DMS 273 treated with DMSO at 0.1 percent for 48 hours (cell line): ENCODE measurements at regions not wholly inside any gene's neighbourhood (a gene's known extent, or its start where the extent isn't known, plus 50 kb on each side); places are given as distances from the start of the nearest gene placed in this dataset.
A peak's percentile ranks its signal among the peaks of the same experiment; 100 is the strongest.

Source experiments
- DNase-seq: peaks from one replicate; lab custom pipeline; 2025; lab: John Stamatoyannopoulos, UW

DNA sequence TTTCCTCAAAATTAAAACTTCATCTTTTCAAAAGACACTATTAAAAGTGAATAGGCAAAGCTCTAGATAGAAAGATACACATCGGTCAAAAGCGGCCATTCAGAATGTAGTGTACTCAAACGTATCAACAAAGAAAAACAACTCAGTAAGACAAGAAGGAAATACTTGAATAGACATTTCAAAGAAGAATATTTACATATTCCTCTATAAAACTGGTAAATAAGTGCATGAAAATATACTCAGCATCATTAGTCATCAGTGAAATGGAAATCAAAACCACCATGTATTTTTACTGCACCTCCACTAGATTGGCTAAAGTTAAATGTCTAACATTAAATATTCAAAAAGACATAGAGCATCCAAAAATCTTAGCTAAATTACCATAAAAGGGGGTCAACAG, 551.1 kb upstream of the SORCS1 start:
- DNase-seq: no peak

DNA sequence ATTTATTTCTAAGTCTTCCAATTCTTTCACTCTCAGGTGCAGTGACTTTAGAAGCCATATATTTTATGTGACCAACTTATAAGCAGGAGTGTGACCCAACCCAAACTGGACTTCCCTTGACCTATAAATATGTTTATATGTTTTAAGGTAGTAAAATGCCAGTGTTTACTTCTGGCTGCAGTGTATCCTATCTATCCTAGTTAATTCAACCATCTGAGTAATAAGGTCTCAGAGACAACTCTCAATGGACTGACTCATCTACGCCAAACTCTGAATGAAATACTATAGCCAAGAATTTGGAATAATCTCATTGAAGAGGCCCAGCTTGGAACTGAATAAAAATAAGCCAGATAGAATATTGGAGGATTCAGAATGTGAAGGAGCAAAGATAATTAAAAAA, 544.5 kb upstream of the SORCS1 start:
- DNase-seq: no peak

DNA sequence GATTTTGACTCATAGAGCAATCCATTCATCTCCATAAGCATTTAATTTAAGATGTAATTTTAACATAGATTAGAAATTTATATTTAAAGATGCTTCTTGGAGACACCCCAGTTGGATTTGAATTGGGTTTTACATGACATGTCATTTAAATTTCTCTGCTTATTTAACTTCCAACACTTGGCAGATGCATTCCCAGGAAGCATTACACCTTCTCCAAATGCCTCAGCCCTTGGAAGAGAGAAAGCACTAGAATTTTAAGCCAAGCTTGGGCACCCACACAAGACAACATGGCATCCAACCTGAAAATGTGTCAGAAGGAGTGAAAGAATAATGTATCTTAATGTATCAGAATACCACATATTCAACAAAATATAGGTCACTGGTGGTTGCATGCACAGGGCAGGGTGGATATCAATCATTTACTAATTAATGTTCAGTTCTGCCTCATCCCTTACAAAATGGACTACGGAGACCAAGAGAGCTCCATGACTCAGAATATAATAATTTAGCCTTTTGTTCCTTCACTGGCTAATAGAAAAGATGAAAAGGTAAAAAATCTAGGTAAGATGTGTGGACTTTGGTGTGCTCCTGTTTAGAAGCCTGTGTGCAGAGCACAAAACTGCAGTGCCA, 541.7 kb upstream of the SORCS1 start:
- DNase-seq: no peak

DNA sequence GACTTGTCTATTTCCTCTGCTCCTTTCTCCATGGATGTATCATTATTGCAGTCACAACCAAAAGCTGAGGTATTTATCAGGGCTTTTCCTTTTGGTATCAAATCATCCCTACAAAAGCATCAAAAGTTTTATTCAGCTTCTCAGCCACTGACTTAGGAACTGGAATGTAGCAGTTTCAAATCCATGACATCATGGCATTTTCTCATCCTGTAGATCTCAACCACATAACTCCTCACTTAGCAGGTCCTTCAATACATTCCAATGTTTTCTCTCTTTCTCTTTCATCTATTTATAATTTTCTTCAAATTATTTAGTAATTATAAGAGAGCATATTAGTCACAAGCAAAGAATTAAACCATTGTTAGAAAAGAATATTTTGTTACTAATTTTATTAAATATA, 537.4 kb upstream of the SORCS1 start:
- DNase-seq: no peak

DNA sequence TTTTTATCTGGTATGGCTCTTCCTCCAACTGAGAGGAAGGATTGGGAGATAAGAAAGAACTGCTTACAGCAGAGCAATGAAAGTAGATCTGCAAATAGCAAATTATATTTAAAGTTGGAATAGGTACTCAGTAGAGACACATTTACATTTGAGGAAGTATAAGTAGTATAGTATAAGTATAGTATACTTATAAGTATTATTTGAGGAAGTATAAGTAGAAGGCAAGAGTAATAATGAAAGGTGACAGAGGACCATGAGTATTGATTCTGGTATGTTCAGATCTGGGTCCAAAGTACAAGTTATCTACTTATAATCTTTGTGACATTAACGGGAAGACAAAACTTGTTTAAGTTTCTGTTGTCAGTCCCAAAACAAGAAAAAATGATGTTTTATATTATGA, 527.6 kb upstream of the SORCS1 start:
- DNase-seq: no peak

DNA sequence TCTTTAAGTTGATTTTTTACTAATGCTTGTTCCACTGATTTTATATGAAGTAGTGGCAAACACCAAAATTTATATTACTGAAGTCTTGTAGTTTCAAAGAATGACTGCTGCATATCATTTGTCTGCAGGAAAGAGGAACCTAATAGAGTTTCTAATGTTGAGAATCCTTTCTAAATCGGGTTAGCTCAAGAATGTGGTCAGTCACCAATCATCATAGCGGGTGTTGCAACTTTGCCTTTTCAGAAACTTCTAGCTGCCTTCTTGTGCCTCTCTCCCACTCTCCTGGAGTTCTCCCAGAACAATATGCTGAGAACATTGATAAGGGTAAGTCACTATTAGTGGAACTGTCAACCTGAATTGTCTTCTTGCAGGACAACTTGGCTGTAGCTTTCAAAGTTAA, 524.8 kb upstream of the SORCS1 start:
- DNase-seq: no peak

DNA sequence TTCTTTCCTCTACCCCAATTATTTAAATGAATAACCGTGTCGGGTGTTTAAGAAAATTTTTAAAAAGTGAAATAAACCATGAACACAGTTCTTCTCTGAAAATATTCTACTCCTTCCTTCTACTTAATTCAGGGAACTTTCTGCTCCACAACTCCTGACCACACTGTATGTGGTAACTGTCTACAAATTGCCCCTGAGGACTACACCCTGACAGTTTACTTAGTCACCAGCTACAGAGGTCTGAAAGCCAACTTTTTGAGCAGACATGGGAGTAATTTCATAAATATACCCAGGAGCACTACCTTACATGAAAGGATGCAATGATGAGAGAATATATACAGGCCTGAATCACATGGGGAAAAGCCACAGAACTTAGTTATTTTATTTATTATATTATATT, 523.2 kb upstream of the SORCS1 start:
- no peak for DNase-seq

DNA sequence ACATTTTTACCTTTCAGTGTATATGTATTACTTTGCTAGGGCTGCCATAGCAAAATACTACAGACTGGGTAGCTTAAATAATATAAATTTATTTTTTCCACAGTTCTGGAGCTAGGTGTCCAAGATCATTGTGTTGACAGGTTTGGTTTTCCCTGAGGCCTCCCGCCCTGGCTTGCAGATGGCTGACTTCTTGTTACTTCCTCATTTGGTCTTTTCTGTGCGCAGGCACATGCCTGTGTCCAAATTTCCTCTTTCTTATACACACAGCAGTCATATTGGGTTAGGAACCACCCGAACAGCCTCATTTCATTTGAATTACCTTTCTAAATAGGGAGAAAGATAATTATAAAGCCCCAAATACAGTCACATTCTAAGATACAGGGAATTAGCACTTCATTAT, 521.6 kb upstream of the SORCS1 start:
- DNase-seq: no peak

DNA sequence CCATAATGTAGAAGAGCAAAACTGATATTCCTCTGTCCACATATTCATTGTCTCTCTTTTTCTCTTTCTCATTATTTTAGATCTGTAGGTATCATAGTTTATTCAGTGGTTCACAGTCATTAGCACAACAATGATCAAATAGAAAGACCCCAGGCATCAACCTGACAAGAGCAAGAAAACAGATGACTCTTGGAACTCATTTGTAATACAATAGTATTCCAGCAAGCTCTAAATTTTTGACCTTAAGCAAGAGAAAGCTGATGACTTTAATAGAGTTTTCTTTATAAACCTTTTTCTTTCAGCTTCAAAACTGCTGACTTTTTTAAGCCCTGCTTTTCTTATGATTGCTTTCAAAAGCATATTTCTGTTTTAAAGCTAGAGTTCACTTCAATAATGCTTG, 507.5 kb upstream of the SORCS1 start:
- no peak for DNase-seq

DNA sequence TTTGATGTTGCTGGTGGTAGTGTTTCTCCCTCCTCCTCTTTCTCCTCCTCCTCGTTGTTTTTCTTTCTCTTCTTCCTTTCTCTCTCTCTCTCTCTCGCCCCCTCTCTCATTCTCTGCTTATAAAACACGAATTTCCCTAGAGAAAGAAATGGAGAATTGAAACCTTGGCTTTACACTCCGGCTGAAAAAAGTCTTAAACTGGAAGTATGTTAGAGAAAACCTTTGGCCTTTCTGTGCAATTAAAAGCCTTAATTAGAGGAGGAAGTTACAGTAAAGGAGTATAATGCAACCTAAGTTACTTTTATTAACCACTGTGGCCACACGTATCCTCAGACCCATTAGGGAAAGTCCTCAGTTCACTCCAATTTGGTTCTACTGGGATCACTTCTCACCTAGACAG, 501.7 kb upstream of the SORCS1 start:
- no peak for DNase-seq

DNA sequence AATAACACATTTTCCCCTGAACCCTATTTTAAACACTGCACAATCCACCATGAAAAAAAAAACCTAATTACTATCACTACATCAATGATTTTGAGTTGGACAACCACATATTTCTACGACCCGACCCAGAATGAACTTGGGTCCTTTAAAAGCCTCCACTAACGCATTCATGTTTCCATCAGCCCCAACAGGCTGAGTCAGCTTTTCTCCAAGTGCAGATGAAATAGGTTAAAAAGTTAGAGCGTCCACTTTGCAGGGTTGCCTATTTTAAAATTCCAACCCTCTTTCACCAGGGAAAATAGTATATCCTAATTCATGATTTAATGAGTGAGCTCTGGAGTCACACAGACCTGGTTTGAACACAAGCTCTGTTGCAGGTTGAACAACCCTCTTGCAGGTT, 501.0 kb upstream of the SORCS1 start:
- no peak for DNase-seq

DNA sequence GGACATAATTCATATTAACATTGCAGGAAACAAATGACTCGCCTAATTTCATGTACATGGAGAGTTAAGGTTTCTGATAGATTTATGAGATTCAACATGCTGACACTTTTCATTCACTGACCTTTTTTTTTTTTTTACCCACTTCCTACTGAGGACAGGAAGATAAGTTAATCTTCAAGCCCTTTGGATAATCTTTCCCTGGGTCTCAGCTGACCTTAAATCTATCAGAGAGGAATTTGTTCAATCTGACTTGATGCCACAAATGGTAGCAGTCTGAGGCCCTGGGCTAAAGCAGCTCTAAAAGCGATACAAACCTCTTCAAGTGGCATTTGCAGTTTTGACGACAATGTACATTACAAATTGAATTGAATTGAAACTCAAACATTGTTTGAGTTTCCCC, 493.3 kb upstream of the SORCS1 start:
- no peak for DNase-seq

DNA sequence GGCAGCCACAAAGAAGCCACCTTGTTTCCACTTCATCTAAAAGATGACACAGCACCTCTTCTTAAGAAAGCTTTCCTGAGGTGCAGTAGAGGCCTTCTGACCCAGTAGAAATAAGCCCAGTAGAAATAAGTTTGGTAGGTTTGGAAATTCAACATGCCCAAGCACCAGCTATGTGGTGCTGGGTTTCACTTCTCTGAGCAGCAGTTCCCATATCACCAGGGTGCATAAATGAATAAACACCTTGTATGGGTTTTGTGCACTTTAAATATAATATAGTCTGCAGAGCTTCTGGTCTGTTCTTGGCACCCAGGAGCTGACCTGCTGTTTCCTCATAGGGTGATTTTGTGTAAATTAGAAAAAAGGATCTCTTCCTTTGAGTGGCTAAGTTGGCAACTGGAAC, 492.4 kb upstream of the SORCS1 start:
- no peak for DNase-seq

DNA sequence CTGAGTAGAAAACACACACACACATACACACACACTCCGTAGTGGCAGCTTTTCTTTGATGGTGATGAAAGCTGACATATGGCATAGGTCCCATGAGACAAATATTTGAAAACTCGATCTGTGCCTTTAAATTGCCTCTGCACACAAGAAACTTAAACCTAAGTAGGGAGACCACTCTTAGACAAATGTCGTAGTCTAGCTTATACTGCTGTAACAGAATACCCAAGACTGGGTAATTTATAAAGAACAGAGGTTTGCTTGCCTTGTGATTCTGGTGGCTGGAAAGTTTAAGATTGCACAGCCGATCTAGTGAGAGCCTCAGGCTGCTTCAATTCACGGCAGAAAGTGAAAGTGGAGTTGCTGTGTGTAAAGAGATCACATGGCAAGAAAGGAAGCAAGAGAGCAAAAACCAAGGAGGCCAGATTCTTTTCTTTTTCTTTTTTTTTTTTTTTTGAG, 489.4 kb upstream of the SORCS1 start:
- DNase-seq: peak; percentile 91

DNA sequence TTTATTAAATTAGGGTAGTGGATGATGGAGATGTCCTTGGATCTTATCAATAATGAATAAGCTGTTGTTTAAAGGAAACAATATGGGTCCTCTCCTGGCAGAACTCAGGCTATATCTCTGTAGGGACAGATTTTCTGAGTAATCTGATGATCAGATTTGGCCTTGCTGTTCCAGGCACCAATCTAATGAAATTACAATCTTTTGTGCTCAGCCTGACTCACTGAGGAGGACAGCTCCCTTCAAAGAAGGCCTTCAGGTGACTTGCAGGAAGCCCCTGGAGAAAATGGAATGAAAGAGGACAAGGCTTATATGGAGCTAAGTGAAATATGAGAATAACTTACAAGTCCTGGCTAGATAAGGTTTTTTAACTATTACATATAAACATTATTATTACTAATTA, 486.4 kb upstream of the SORCS1 start:
- DNase-seq: no peak

DNA sequence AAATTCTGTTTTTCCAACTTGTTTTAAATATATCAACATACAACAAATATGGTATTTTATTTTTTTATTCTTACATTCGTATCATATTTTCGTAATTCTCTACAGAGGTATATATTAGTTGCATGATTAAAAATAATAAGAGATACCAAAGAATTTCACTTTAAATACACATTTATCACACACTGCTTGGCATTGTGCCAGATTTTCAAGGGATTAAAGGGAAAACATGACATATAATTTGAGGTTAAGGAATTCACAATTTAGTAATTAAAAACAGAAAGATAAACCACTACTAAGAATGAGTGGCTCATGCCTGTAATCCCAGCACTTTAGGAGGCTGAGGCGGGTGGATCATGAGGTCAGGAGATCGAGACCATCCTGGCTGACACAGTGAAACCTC, 484.7 kb upstream of the SORCS1 start:
- DNase-seq: no peak

DNA sequence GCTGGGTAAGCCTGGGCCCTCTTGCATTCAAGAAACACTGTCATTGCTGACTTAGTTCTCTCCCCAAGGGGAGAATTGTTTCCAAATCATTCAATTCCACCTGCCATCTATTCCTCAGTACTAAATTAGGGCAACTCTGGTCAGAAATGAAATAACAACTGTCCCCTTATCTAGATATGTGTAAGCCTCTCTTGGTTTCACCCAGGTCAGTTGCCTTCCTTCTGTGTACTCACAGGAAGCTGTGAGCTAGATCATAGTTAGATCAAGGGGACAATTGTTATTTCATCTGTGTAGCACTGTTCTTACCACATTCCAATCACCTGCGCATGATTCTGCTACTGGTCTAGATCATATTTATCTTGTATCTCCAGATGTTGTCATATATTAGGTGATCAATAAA, 483.0 kb upstream of the SORCS1 start:
- DNase-seq: no peak

DNA sequence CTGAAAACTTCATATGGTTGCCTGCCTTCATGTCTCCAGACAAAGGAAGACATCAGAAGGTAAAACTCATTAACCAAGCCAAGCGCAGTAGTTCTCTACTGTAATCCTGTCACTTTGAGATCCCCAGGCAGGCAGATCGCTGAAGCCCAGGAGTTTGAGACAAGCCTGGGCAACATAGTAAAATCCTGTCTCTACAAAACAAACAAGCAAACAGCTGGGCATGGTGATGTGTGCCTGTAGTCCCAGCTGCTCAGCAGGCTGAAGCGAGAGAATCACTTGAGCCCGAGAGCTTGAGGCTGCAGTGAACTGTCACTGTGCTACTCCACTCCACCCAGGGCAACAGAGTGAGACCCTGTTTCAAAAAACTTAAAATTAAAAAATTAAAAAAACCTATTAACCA, 467.4 kb upstream of the SORCS1 start:
- no peak for DNase-seq

DNA sequence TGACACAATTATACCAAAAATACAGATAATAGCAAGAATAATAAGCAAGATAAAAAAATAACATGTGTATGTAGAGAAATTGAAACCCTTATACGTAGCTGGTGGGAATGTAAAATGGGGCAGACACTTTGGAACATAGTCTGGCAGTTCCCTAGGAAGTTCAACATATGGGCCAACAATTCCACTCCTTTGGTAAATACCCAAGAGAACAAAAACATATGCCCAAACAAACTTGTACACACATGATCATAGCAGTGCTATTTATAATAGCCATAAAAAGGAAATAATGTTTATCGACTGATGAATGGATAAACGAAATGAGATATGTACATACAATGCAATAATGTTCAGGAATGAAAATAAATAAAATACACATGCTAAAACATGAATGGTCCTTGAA, 462.4 kb upstream of the SORCS1 start:
- DNase-seq: no peak

DNA sequence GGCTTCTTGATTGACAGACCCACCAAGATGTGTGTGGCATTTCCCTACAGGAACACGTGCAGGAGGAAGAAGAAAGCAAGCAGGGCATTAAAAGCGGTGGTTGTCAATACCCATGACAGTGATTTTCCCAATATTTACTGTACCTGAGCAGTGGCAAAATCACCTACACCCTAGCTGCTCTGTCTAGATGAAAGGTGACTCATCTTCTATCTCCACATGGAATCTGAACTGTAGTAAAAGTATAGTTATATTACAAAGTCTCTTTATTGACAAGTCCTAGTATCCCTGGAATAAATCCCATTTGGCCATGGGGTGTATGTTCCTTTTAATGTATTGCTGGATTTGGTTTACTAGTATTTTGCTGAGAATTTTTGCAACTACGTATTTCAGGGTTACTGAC, 458.8 kb upstream of the SORCS1 start:
- no peak for DNase-seq

DNA sequence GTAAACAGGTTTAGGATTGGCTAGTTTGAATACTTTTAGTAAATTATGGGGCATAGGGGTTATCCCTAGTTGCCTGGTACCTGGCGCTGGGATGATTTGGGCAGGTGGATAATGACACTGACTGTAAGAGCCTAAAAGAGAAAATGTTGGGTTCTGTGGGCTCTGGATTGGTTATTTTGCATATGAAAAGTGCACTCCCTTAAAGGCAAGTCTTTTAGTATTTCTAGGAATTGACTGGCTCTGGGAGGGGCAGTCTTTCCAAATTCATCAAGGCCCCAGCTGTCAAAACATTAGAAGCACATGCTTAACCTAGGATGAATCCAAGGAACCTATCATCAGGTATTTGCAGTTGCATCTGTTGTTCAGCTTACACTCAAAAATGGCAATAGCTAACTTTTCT, 454.6 kb upstream of the SORCS1 start:
- no peak for DNase-seq

DNA sequence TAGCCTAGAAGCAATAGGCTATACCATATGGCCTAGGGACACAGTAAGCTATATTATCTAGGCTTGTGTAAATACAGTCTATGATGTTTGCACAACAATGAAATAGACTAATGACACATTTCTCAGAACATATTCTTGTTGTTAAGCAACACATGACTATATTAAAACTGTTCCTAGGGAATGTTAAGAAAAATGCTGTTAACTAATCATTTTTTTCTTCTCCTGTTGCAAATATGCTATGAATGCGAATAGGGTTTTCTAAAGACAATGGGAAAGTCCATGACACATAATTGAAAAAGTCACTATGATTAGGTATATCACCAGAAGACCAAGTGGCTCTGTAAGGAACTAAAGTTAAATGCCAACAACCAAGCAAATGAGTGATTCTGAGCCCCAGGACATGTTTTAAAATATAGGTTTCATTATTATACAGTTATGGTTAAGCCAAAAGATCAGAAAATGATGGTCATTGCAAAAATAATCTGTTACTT, 454.0 kb upstream of the SORCS1 start:
- no peak for DNase-seq

DNA sequence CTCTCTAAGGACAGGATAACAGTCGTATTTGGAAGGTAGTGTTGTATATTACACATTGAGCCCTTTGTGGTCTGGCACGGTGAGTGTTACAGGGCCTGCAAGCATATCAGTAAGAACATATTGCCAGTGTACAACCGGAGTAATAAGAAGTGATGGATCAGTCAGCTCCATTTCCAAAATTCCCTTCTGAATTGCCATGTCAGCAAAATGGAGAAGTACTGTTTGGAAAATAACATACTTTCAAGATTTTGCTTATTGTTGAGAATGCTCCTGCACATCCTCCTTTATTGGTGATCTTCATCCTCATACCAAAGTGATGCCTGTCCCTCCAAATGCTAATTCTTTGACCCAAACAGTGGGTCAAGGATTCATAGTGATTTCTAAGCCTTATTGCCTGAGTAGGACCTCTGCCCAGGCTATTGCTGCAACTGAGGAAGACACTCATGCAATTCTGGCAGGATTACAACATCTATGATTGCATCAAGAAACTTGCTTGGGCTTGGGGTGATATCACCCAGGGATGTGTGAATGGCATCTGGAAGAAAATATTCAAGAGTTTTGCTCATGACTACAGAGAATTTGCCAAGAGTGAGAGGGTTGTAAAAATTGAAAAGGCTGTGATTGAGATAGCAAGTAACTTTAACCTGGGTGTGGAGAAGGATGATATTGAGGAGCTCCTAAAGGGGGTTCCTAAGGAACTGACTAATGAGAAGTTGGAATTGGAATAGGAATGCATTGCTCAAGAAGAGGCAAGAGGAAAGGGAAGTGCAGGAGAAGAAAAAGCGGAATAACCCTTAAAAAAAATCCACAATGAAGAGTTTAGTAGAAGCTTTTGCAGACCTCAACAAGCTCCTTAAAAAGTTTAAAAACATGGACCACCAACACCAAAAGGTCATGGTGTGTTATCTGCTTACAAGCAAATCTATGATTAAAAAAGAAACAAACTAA, 452.2 kb upstream of the SORCS1 start:
- no peak for DNase-seq

DNA sequence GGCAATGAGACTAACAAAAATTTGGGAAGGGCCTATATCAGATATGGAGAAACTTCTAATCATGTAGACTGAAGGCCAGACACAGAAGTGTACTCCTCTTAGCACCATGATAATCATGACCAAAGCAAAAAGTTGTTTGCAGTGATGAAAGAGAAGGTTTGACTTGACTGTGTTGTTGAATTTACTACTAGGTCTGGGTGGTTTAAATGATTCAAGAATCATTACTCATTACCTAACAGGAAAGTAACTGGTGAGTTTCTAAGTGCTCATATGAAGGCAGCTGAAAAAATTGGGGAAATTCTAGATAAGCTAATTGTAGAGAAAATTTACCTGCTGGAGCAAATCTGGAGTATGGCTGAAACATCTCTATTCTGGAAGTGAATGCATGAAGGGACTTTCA, 451.5 kb upstream of the SORCS1 start:
- DNase-seq: no peak
